ENCODE measurements at regions not wholly inside any gene's neighbourhood (a gene's known extent, or its start where the extent isn't known, plus 50 kb on each side); places are given as distances from the start of the nearest gene placed in this dataset.

GRCh38 chr20:40265825-40266533 is 423.1 kb downstream of the MAFB start:
- H3K27ac ChIP-seq (ENCODE audit: insufficient read depth, low read length, poor library complexity, severe bottlenecking) = no peak overlapping the region
- no peak overlapping the region for H3K27ac Mint-ChIP-seq
- ATAC-seq (ENCODE audit: low read depth in 2 of 2) = no peak
- H3K9me3 Mint-ChIP-seq = peaks cover 0 to 3% (median 0%) of the 10 kb centered on the region in 7 donors
- H3K36me3 ChIP-seq (ENCODE audit: control insufficient read depth, insufficient read depth, low read length) = no peaks in the 10 kb centered on the region
- no peak overlapping the region for H3K4me3 ChIP-seq (ENCODE audit: low read depth, low read length)
- H3K4me3 Mint-ChIP-seq = no peak overlapping the region
- H3K4me1 Mint-ChIP-seq = no peaks in the 10 kb centered on the region
- no peak for DNase-seq
- H3K9me3 ChIP-seq (ENCODE audit: control insufficient read depth in 2 of 2, low read length in 2 of 2) = no peaks in the 10 kb centered on the region
- H3K36me3 Mint-ChIP-seq = no peaks in the 10 kb centered on the region
- H3K27me3 ChIP-seq (ENCODE audit: control insufficient read depth, insufficient read depth, low read length) = no peaks in the 10 kb centered on the region
- H3K27me3 Mint-ChIP-seq = peaks cover 5% of the 10 kb centered on the region
- H3K4me1 ChIP-seq (ENCODE audit: control insufficient read depth, insufficient read depth, low read length, poor library complexity, severe bottlenecking) = no peaks in the 10 kb centered on the region

- Histone ChIP-seq H3K27me3 (ENCODE audit: control insufficient read depth, insufficient read depth, low read length) (no peaks in the 10 kb centered on the region), H3K36me3 (ENCODE audit: control insufficient read depth, insufficient read depth, low read length) (no peaks in the 10 kb centered on the region), H3K4me1 (ENCODE audit: control insufficient read depth, insufficient read depth, low read length, poor library complexity, severe bottlenecking) (no peaks in the 10 kb centered on the region), H3K27ac (ENCODE audit: insufficient read depth, low read length, poor library complexity, severe bottlenecking) (no peak overlapping the region), H3K9me3 (ENCODE audit: control insufficient read depth in 2 of 2, low read length in 2 of 2) (no peaks in the 10 kb centered on the region), H3K4me3 (ENCODE audit: low read depth, low read length) (no peak overlapping the region)
- DNase-seq (no peak), ATAC-seq (ENCODE audit: low read depth in 2 of 2) (no peak)
- Mint-ChIP-seq H3K27ac (no peak overlapping the region), H3K4me3 (no peak overlapping the region), H3K4me1 (no peaks in the 10 kb centered on the region), H3K9me3 (peaks cover 0 to 3% (median 0%) of the 10 kb centered on the region in 7 donors), H3K36me3 (no peaks in the 10 kb centered on the region), H3K27me3 (peaks cover 5% of the 10 kb centered on the region)
These were observed 426.8 kb downstream of the MAFB start for GRCh38 chr20:40262219-40262618.

GRCh38 chr20:40258931-40259330 is 430.1 kb downstream of the MAFB start:
- H3K36me3 ChIP-seq (ENCODE audit: control insufficient read depth, insufficient read depth, low read length) = no peaks in the 10 kb centered on the region
- Mint-ChIP-seq H3K27me3 (peaks cover 5% of the 10 kb centered on the region), H3K4me1 (no peaks in the 10 kb centered on the region), H3K9me3 (peaks cover 0 to 3% (median 0%) of the 10 kb centered on the region in 7 donors), H3K27ac (no peak overlapping the region), H3K4me3 (no peak overlapping the region), H3K36me3 (no peaks in the 10 kb centered on the region)
- H3K27ac ChIP-seq (ENCODE audit: insufficient read depth, low read length, poor library complexity, severe bottlenecking) = no peak overlapping the region
- H3K4me1 ChIP-seq (ENCODE audit: control insufficient read depth, insufficient read depth, low read length, poor library complexity, severe bottlenecking) = no peaks in the 10 kb centered on the region
- H3K4me3 ChIP-seq (ENCODE audit: low read depth, low read length) = no peak overlapping the region
- no peaks in the 10 kb centered on the region for H3K27me3 ChIP-seq (ENCODE audit: control insufficient read depth, insufficient read depth, low read length)
- no peaks in the 10 kb centered on the region for H3K9me3 ChIP-seq (ENCODE audit: control insufficient read depth in 2 of 2, low read length in 2 of 2)
- ATAC-seq (ENCODE audit: low read depth in 2 of 2) (no peak), DNase-seq (no peak)

GRCh38 chr20:40257763-40258162 is 431.3 kb downstream of the MAFB start:
- Histone ChIP-seq H3K27me3 (ENCODE audit: control insufficient read depth, insufficient read depth, low read length) (no peaks in the 10 kb centered on the region), H3K27ac (ENCODE audit: insufficient read depth, low read length, poor library complexity, severe bottlenecking) (no peak overlapping the region), H3K36me3 (ENCODE audit: control insufficient read depth, insufficient read depth, low read length) (no peaks in the 10 kb centered on the region), H3K4me1 (ENCODE audit: control insufficient read depth, insufficient read depth, low read length, poor library complexity, severe bottlenecking) (no peaks in the 10 kb centered on the region), H3K4me3 (ENCODE audit: low read depth, low read length) (no peak overlapping the region), H3K9me3 (ENCODE audit: control insufficient read depth in 2 of 2, low read length in 2 of 2) (no peaks in the 10 kb centered on the region)
- Mint-ChIP-seq H3K27me3 (peaks cover 5% of the 10 kb centered on the region), H3K4me1 (no peaks in the 10 kb centered on the region), H3K4me3 (no peak overlapping the region), H3K27ac (no peak overlapping the region), H3K9me3 (peaks cover 0 to 4% (median 0%) of the 10 kb centered on the region in 7 donors), H3K36me3 (no peaks in the 10 kb centered on the region)
- ATAC-seq (ENCODE audit: low read depth in 2 of 2) (no peak), DNase-seq (no peak)

- H3K36me3 Mint-ChIP-seq = no peaks in the 10 kb centered on the region
- peaks cover 0 to 4% (median 1%) of the 10 kb centered on the region in 7 donors for H3K9me3 Mint-ChIP-seq
- no peaks in the 10 kb centered on the region for H3K4me1 ChIP-seq (ENCODE audit: control insufficient read depth, insufficient read depth, low read length, poor library complexity, severe bottlenecking)
- no peaks in the 10 kb centered on the region for H3K36me3 ChIP-seq (ENCODE audit: control insufficient read depth, insufficient read depth, low read length)
- DNase-seq (no peak), ATAC-seq (ENCODE audit: low read depth in 2 of 2) (no peak)
- no peak overlapping the region for H3K4me3 Mint-ChIP-seq
- no peak overlapping the region for H3K27ac Mint-ChIP-seq
- H3K27me3 Mint-ChIP-seq = no peaks in the 10 kb centered on the region
- H3K9me3 ChIP-seq (ENCODE audit: control insufficient read depth in 2 of 2, low read length in 2 of 2) = no peaks in the 10 kb centered on the region
- no peak overlapping the region for H3K27ac ChIP-seq (ENCODE audit: insufficient read depth, low read length, poor library complexity, severe bottlenecking)
- no peaks in the 10 kb centered on the region for H3K27me3 ChIP-seq (ENCODE audit: control insufficient read depth, insufficient read depth, low read length)
- H3K4me3 ChIP-seq (ENCODE audit: low read depth, low read length) = no peak overlapping the region
- H3K4me1 Mint-ChIP-seq = no peaks in the 10 kb centered on the region
These were observed 433.7 kb downstream of the MAFB start for GRCh38 chr20:40255365-40255764.

GRCh38 chr20:40254023-40254772 is 434.8 kb downstream of the MAFB start:
- no peaks in the 10 kb centered on the region for H3K27me3 Mint-ChIP-seq
- H3K27me3 ChIP-seq (ENCODE audit: control insufficient read depth, insufficient read depth, low read length) = no peaks in the 10 kb centered on the region
- H3K4me1 ChIP-seq (ENCODE audit: control insufficient read depth, insufficient read depth, low read length, poor library complexity, severe bottlenecking) = no peaks in the 10 kb centered on the region
- no peak overlapping the region for H3K27ac ChIP-seq (ENCODE audit: insufficient read depth, low read length, poor library complexity, severe bottlenecking)
- peaks cover 0 to 6% (median 1%) of the 10 kb centered on the region in 7 donors for H3K9me3 Mint-ChIP-seq
- no peaks in the 10 kb centered on the region for H3K4me1 Mint-ChIP-seq
- ATAC-seq (ENCODE audit: low read depth in 2 of 2) = no peak
- H3K27ac Mint-ChIP-seq = no peak overlapping the region
- H3K9me3 ChIP-seq (ENCODE audit: control insufficient read depth in 2 of 2, low read length in 2 of 2) = no peaks in the 10 kb centered on the region
- no peak overlapping the region for H3K4me3 Mint-ChIP-seq
- DNase-seq = no peak
- no peak overlapping the region for H3K4me3 ChIP-seq (ENCODE audit: low read depth, low read length)
- no peaks in the 10 kb centered on the region for H3K36me3 ChIP-seq (ENCODE audit: control insufficient read depth, insufficient read depth, low read length)
- H3K36me3 Mint-ChIP-seq = no peaks in the 10 kb centered on the region

- no peaks in the 10 kb centered on the region for H3K36me3 ChIP-seq (ENCODE audit: control insufficient read depth, insufficient read depth, low read length)
- no peak for DNase-seq
- no peak for ATAC-seq (ENCODE audit: low read depth in 2 of 2)
- no peaks in the 10 kb centered on the region for H3K4me1 ChIP-seq (ENCODE audit: control insufficient read depth, insufficient read depth, low read length, poor library complexity, severe bottlenecking)
- Mint-ChIP-seq H3K27ac (no peak overlapping the region), H3K4me1 (no peaks in the 10 kb centered on the region), H3K9me3 (peaks cover 0 to 8% (median 1%) of the 10 kb centered on the region in 7 donors), H3K27me3 (no peaks in the 10 kb centered on the region), H3K36me3 (no peaks in the 10 kb centered on the region), H3K4me3 (no peak overlapping the region)
- H3K4me3 ChIP-seq (ENCODE audit: low read depth, low read length) = no peak overlapping the region
- H3K9me3 ChIP-seq (ENCODE audit: control insufficient read depth in 2 of 2, low read length in 2 of 2) = no peaks in the 10 kb centered on the region
- H3K27ac ChIP-seq (ENCODE audit: insufficient read depth, low read length, poor library complexity, severe bottlenecking) = no peak overlapping the region
- H3K27me3 ChIP-seq (ENCODE audit: control insufficient read depth, insufficient read depth, low read length) = no peaks in the 10 kb centered on the region
These were observed 437.6 kb downstream of the MAFB start for GRCh38 chr20:40251284-40251932.

Data from CD4-positive, CD25-positive, alpha-beta regulatory T cell (primary cell).